Tibial artery (tissue), 4 donors: ENCODE measurements at regions not wholly inside any gene's neighbourhood (a gene's known extent, or its start where the extent isn't known, plus 50 kb on each side); places are given as distances from the start of the nearest gene placed in this dataset.

ENCODE experiments used
- DNase-seq, 2 donors: peaks; one replicate each; pipeline ENCODE4 v3.0.0-alpha.2; 2019
- H3K27ac ChIP-seq, 2 donors: fragments of 200-600 bp; sonication (generic) in 1 of 2; 1 replicate in 1 of 2; 2 replicates in 1 of 2; pipeline ENCODE4 v1.5.1; 2018 to 2019; ENCODE audit warnings: mild to moderate bottlenecking in 1 of 2
- H3K27me3 ChIP-seq, 2 donors: fragments of 200-600 bp; sonication (generic) in 1 of 2; one replicate each; pipeline versions ENCODE4 v1.5.1 to v1.6.0; 2016 to 2019
- H3K36me3 ChIP-seq, 3 donors: fragments of 200-600 bp; sonication (generic) in 2 of 3; one replicate each; pipeline ENCODE4 v1.5.1; 2016 to 2019; ENCODE audit warnings: mild to moderate bottlenecking in 2 of 3
- H3K4me1 ChIP-seq, 4 donors: fragments of 200-600 bp; sonication (generic) in 2 of 4; 1 replicate in 3 of 4; 2 replicates in 1 of 4; pipeline ENCODE4 v1.5.1; 2016 to 2019
- H3K4me3 ChIP-seq, 2 donors: fragments of 200-600 bp; sonication (generic) in 1 of 2; 1 replicate in 1 of 2; 2 replicates in 1 of 2; pipeline ENCODE4 v1.5.1; 2018 to 2019; ENCODE audit warnings: mild to moderate bottlenecking in 2 of 2
- H3K9me3 ChIP-seq, 3 donors: fragments of 200-600 bp; sonication (generic) in 1 of 3; one replicate each; pipeline ENCODE4 v1.5.1; 2016 to 2019
- intact Hi-C: fragments of 100-400 bp; cut with DNase I; formaldehyde crosslinking; loops from one replicate; pipeline ENCODE4 v1.15.0; 2023; ENCODE audit warnings: low total_unique reads
- TF ChIP-seq, protein P1 (sequence below), 2 experiments: fragments of 200-600 bp in 1 of 2; fragments of 450-650 bp in 1 of 2; IDR thresholded peaks; one replicate each; pipeline ENCODE4 v1.5.1; 2017 to 2019; ENCODE audit warnings: antibody characterized with exemption in 2 of 2, mild to moderate bottlenecking in 1 of 2, moderate library complexity in 1 of 2

- H3K36me3 ChIP-seq: no peaks in the 10 kb centered on the region
- DNase-seq: no peak
- TF ChIP-seq, protein P1, sequence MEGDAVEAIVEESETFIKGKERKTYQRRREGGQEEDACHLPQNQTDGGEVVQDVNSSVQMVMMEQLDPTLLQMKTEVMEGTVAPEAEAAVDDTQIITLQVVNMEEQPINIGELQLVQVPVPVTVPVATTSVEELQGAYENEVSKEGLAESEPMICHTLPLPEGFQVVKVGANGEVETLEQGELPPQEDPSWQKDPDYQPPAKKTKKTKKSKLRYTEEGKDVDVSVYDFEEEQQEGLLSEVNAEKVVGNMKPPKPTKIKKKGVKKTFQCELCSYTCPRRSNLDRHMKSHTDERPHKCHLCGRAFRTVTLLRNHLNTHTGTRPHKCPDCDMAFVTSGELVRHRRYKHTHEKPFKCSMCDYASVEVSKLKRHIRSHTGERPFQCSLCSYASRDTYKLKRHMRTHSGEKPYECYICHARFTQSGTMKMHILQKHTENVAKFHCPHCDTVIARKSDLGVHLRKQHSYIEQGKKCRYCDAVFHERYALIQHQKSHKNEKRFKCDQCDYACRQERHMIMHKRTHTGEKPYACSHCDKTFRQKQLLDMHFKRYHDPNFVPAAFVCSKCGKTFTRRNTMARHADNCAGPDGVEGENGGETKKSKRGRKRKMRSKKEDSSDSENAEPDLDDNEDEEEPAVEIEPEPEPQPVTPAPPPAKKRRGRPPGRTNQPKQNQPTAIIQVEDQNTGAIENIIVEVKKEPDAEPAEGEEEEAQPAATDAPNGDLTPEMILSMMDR (IDR thresholded peaks at IDR 0.05): no peak
- H3K27ac ChIP-seq: no peak overlapping the region
- no peak overlapping the region for H3K4me3 ChIP-seq
- H3K9me3 ChIP-seq: no peaks in the 10 kb centered on the region
- intact Hi-C loops: no loop called here
- peaks cover 0 to 22% (median 2%) of the 10 kb centered on the region in 4 donors for H3K4me1 ChIP-seq
- peaks cover 0 to 16% of the 10 kb centered on the region in 2 donors for H3K27me3 ChIP-seq
These were observed 167.0 kb upstream of the NECTIN1 start for GRCh38 chr11:119895981-119896380.

DNA sequence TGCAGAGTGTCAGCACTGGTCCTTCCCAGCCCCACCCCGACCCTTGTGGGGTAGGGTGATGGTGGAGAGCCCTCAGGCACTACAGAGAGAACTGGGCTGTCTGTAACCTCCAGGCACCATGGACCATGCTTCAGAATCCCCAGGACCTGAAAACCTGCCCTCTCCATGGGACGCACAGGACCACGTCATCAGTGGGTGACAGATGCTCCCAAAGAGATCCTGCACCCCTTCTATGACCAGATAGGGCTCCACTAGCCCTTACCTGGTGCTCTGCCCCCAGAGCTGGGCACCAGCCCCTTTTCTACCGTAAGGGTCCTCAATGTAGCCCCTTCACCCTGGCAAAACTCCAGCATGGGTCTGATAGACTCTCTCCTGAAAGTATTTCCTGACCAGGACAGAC is 165.9 kb upstream of the NECTIN1 start:
- intact Hi-C loops: no loop called here
- Histone ChIP-seq H3K4me3 (no peak overlapping the region), H3K27me3 (peaks cover 0 to 16% of the 10 kb centered on the region in 2 donors), H3K36me3 (no peaks in the 10 kb centered on the region), H3K4me1 (peaks cover 0 to 22% (median 2%) of the 10 kb centered on the region in 4 donors), H3K9me3 (no peaks in the 10 kb centered on the region), H3K27ac (no peak overlapping the region)
- TF ChIP-seq, protein P1 (IDR thresholded peaks at IDR 0.05): no peak
- DNase-seq: no peak

DNA sequence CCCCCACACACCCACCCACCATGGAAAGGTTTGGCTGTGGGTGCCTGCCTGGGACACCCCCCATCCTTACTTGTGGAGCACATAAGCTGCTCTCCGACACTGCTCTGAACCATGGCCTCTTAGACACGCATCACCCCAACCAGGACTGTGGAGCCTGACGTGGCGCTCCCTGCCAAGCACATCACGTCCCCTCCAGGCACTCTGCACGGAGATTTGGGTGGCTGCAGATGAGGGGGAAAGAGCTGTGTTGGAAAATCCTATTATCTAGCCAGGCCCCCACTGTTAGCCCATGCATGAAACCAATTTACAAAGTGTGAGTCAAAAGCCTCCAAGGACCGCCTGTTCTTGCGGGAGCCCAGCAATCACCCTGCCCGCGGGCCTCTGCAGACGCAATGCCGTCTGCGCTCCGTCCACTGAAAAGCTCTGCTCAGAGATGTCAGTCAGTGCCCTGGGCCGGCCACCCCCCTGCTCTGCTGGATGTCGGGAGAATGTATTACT is 163.4 kb upstream of the NECTIN1 start:
- H3K36me3 ChIP-seq: no peaks in the 10 kb centered on the region
- intact Hi-C loops: no loop called here
- H3K4me3 ChIP-seq: no peak overlapping the region
- DNase-seq: no peak
- peaks cover 0 to 30% of the 10 kb centered on the region in 2 donors for H3K27me3 ChIP-seq
- no peaks in the 10 kb centered on the region for H3K9me3 ChIP-seq
- no peak overlapping the region for H3K27ac ChIP-seq
- H3K4me1 ChIP-seq: peaks cover 0 to 5% (median 0%) of the 10 kb centered on the region in 4 donors
- TF ChIP-seq, protein P1 (IDR thresholded peaks at IDR 0.05): no peak

DNA sequence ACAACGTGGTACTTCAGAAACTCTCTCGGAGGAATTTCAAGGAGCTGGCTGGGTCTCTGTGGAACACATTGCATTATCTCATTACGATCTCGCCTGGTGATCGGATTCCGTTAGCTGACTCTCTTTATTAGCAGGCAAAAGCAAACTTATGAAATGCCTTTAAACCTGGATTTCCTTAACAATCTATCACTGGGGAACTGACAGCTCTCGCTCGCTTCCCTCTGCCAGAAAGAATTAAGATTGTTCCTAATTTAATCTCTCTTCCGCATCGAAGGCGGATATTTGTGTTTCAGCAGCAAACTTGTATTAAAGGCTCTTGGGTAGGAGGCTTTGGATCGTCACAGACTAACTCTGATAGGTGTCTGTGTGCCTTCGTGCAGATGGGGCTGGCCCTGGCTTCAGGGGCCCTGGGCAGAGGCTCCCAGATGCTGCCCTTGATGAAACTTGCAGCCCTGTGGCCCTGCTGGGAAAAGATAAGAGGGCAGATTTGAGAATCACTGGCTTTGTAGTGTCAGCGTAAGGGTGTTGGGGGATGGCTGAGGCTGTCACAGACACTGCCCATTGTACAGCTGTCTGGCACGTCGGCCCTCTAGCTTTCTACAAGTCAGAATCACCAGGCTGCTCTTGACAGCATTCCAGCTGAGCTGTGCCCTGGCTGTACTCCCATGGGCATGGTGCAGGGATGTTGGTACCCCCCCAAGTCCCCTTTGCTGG is 162.2 kb upstream of the NECTIN1 start:
- TF ChIP-seq, protein P1 (IDR thresholded peaks at IDR 0.05): no peak
- Histone ChIP-seq H3K27me3 (peaks cover 0 to 38% of the 10 kb centered on the region in 2 donors), H3K27ac (no peak overlapping the region), H3K4me3 (no peak overlapping the region), H3K4me1 (no peaks in the 10 kb centered on the region), H3K36me3 (no peaks in the 10 kb centered on the region), H3K9me3 (no peaks in the 10 kb centered on the region)
- intact Hi-C loops: no loop called here
- DNase-seq: no peak

DNA sequence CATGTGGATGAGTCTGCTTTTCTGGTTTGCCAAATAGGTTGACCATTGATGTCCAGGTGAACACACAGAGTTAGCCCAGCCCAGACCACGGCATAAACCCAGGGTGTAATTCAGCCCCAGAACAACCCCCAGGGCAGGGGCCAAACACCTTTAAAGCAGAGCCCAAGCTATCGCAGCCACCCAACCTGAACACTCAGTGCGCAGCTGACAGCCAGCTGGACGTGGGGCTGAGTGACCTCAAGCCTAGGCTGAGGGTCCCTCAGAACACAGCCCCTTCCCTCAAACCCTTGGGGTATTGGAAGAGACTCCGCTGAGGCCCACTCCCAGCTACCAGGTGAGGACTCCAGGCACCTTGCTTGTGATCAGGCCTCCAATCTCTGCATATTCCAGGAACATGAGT is 161.5 kb upstream of the NECTIN1 start:
- TF ChIP-seq, protein P1 (IDR thresholded peaks at IDR 0.05): no peak
- Histone ChIP-seq H3K27ac (no peak overlapping the region), H3K4me1 (no peaks in the 10 kb centered on the region), H3K9me3 (no peaks in the 10 kb centered on the region), H3K4me3 (no peak overlapping the region), H3K27me3 (peaks cover 0 to 43% of the 10 kb centered on the region in 2 donors), H3K36me3 (no peaks in the 10 kb centered on the region)
- no peak for DNase-seq
- intact Hi-C loops: no loop called here
